Natural killer cell (primary cell): ENCODE measurements at regions not wholly inside any gene's neighbourhood (a gene's known extent, or its start where the extent isn't known, plus 50 kb on each side); places are given as distances from the start of the nearest gene placed in this dataset.

Experiments used
- ATAC-seq, 3 donors: fragments of 150-1000 bp in 2 of 3; fragments of 200-7000 bp in 1 of 3; cut with Tn5 transposase; 1 replicate in 1 of 3; 2 replicates in 2 of 3; pipeline ENCODE4 v1.10.0; 2021; ENCODE audit warnings: mild to moderate bottlenecking in 2 of 3, moderate library complexity in 2 of 3
- DNase-seq, 2 donors: peaks; one replicate each; pipeline versions ENCODE4 v3.0.0 to v3.0.0-alpha.2; 2013 to 2021; ENCODE audit warnings: mixed read lengths in 1 of 2
- H3K27ac ChIP-seq: one replicate; pipeline ENCODE4 v1.5.1; 2013; ENCODE audit warnings: mild to moderate bottlenecking, low read length
- H3K27me3 ChIP-seq: one replicate; pipeline ENCODE4 v1.6.1; 2013; ENCODE audit warnings: low read length; ENCODE audit not compliant: control insufficient read depth, insufficient read depth
- H3K36me3 ChIP-seq: one replicate; pipeline ENCODE4 v1.6.1; 2013; ENCODE audit warnings: low read length; ENCODE audit not compliant: control insufficient read depth, insufficient read depth
- H3K4me1 ChIP-seq: one replicate; pipeline ENCODE4 v1.6.1; 2013; ENCODE audit warnings: low read length; ENCODE audit not compliant: control insufficient read depth, insufficient read depth
- H3K4me3 ChIP-seq: one replicate; pipeline ENCODE4 v1.5.1; 2013; ENCODE audit warnings: low read length
- H3K9me3 ChIP-seq: one replicate; pipeline ENCODE4 v1.6.1; 2013; ENCODE audit warnings: low read length; ENCODE audit not compliant: control insufficient read depth, insufficient read depth
- H3K27ac Mint-ChIP-seq, 2 donors: one replicate each; pipeline ENCODE4 v1.8.0; 2022; ENCODE audit warnings: mild to moderate bottlenecking in 2 of 2, mixed read lengths in 2 of 2, moderate library complexity in 1 of 2
- H3K27me3 Mint-ChIP-seq, 2 donors: one replicate each; pipeline ENCODE4 v1.8.0; 2022; ENCODE audit warnings: low read depth in 2 of 2, mixed read lengths in 2 of 2
- H3K36me3 Mint-ChIP-seq: one replicate; pipeline ENCODE4 v1.8.0; 2022; ENCODE audit warnings: mixed read lengths
- H3K4me1 Mint-ChIP-seq, 2 donors: one replicate each; pipeline ENCODE4 v1.8.0; 2022; ENCODE audit warnings: mixed read lengths in 2 of 2
- H3K4me3 Mint-ChIP-seq: one replicate; pipeline ENCODE4 v1.8.0; 2022; ENCODE audit warnings: mild to moderate bottlenecking, moderate library complexity, mixed read lengths
- H3K9me3 Mint-ChIP-seq, 2 donors: one replicate each; pipeline ENCODE4 v1.8.0; 2022; ENCODE audit warnings: mixed read lengths in 2 of 2
- WGBS: methylation state at CpG from one replicate; pipeline ENCODE4 v1.1.7; 2013; ENCODE audit warnings: missing lambda C conversion rate; ENCODE audit not compliant: insufficient coverage; 5-methylcytosine and 5-hydroxymethylcytosine counted together
- intact Hi-C: fragments of 100-400 bp; cut with micrococcal nuclease; formaldehyde crosslinking; loops from one replicate; pipeline ENCODE4 v1.14.2; 2022
- TF ChIP-seq, protein P1 (sequence below): fragments of 200-600 bp; IDR thresholded peaks from one replicate; pipeline ENCODE4 v1.8.0; 2022; ENCODE audit warnings: antibody characterized with exemption

- Histone ChIP-seq H3K36me3 (no peaks in the 10 kb centered on the region), H3K27ac (no peak overlapping the region), H3K4me3 (no peak overlapping the region), H3K4me1 (no peaks in the 10 kb centered on the region), H3K9me3 (no peaks in the 10 kb centered on the region), H3K27me3 (peaks cover 36% of the 10 kb centered on the region)
- H3K9me3 Mint-ChIP-seq: peaks cover 0 to 1% of the 10 kb centered on the region in 2 donors
- H3K36me3 Mint-ChIP-seq: no peaks in the 10 kb centered on the region
- H3K4me3 Mint-ChIP-seq: no peak overlapping the region
- intact Hi-C loops: no loop called here
- DNase-seq: no peak
- TF ChIP-seq, protein P1, sequence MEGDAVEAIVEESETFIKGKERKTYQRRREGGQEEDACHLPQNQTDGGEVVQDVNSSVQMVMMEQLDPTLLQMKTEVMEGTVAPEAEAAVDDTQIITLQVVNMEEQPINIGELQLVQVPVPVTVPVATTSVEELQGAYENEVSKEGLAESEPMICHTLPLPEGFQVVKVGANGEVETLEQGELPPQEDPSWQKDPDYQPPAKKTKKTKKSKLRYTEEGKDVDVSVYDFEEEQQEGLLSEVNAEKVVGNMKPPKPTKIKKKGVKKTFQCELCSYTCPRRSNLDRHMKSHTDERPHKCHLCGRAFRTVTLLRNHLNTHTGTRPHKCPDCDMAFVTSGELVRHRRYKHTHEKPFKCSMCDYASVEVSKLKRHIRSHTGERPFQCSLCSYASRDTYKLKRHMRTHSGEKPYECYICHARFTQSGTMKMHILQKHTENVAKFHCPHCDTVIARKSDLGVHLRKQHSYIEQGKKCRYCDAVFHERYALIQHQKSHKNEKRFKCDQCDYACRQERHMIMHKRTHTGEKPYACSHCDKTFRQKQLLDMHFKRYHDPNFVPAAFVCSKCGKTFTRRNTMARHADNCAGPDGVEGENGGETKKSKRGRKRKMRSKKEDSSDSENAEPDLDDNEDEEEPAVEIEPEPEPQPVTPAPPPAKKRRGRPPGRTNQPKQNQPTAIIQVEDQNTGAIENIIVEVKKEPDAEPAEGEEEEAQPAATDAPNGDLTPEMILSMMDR: no peak
- 68% methylated on average over 3 of the region's 5 CpGs for WGBS
- no peak overlapping the region for H3K27ac Mint-ChIP-seq
- H3K27me3 Mint-ChIP-seq: peaks cover 44 to 45% of the 10 kb centered on the region in 2 donors
- no peak for ATAC-seq
- peaks cover 0 to 4% of the 10 kb centered on the region in 2 donors for H3K4me1 Mint-ChIP-seq
Measured at GRCh38 chr6:28632326-28632851, 106.7 kb downstream of the GPX5 start.

GRCh38 chr6:28633445-28634215 is 107.9 kb downstream of the GPX5 start:
- H3K4me1 ChIP-seq: no peaks in the 10 kb centered on the region
- intact Hi-C loops: no loop called here
- H3K27me3 ChIP-seq: peaks cover 36% of the 10 kb centered on the region
- H3K4me3 ChIP-seq: no peak overlapping the region
- Mint-ChIP-seq H3K36me3 (no peaks in the 10 kb centered on the region), H3K27me3 (peaks cover 47 to 51% of the 10 kb centered on the region in 2 donors), H3K4me3 (no peak overlapping the region), H3K9me3 (no peaks in the 10 kb centered on the region), H3K4me1 (peaks cover 0 to 4% of the 10 kb centered on the region in 2 donors), H3K27ac (no peak overlapping the region)
- H3K36me3 ChIP-seq: no peaks in the 10 kb centered on the region
- no peaks in the 10 kb centered on the region for H3K9me3 ChIP-seq
- ATAC-seq (no peak), DNase-seq (no peak)
- 61% methylated on average over 28 of the region's 28 CpGs for WGBS
- TF ChIP-seq, protein P1: no peak
- no peak overlapping the region for H3K27ac ChIP-seq

DNA sequence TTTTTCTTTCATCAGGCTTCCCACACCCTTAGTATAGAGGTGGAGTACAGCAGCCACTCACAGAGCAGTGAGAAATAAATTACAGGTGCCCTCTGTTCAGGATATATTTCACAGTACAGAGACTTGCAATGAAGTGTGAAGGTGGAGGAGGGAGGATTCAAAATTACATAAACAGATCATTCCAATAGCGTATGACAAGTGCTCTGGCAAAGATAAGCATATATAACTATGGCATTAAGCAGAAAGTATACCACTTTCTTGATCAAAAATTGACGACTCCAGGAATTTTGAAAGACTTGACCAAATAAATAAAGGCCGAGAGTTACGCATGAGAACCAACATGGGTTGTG is 108.7 kb downstream of the GPX5 start:
- DNase-seq (no peak), ATAC-seq (no peak)
- Histone ChIP-seq H3K27ac (no peak overlapping the region), H3K4me3 (no peak overlapping the region), H3K27me3 (peaks cover 36% of the 10 kb centered on the region), H3K9me3 (no peaks in the 10 kb centered on the region), H3K36me3 (no peaks in the 10 kb centered on the region), H3K4me1 (no peaks in the 10 kb centered on the region)
- Mint-ChIP-seq H3K36me3 (no peaks in the 10 kb centered on the region), H3K4me3 (no peak overlapping the region), H3K4me1 (peaks cover 0 to 4% of the 10 kb centered on the region in 2 donors), H3K9me3 (no peaks in the 10 kb centered on the region), H3K27me3 (peaks cover 54 to 55% of the 10 kb centered on the region in 2 donors), H3K27ac (no peak overlapping the region)
- WGBS: 29% methylated on average over 4 of the region's 4 CpGs
- TF ChIP-seq, protein P1: no peak
- intact Hi-C loops: no loop called here
